ENCODE measurements at regions not wholly inside any gene's neighbourhood (a gene's known extent, or its start where the extent isn't known, plus 50 kb on each side); places are given as distances from the start of the nearest gene placed in this dataset.
"Not testable (repeated sequence)": the region's sequence is repeated elsewhere in the genome, so short reads cannot be mapped to it uniquely, and the experiment has no call there.

DNA sequence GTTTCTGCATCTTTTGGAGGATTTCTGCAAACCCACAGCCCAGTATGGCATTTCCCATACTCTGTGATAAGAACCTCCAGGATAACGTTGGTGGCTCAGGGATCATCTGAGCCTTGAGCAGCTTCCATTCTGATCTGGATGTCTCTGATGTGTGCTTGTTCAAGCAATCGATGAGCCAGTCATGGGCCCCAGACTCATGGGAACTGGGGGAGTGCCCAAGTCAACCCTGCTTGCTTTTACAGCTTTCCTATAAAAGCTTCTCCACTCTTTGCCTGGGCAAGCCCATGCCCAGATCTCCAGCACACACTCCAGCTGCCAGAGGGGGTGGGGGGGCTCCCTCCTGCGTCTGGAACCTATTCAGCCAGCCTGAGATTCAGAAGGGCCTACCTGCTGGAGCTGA is 207.6 kb upstream of the PLGLB2 start:
- H3K9me3 ChIP-seq; H3K4me1 ChIP-seq; H3K4me3 ChIP-seq; DNase-seq; H3K27ac ChIP-seq; H3K27me3 ChIP-seq; H3K36me3 ChIP-seq; intact Hi-C loops (cut with DNase I); ATAC-seq: not testable (repeated sequence)

GRCh38 chr2:87542599-87543174 is 205.2 kb upstream of the PLGLB2 start:
- H3K36me3 ChIP-seq; H3K27me3 ChIP-seq; intact Hi-C loops (cut with DNase I); H3K4me3 ChIP-seq; H3K9me3 ChIP-seq; H3K4me1 ChIP-seq; H3K27ac ChIP-seq: not testable (repeated sequence)
- peak; percentile 29 for ATAC-seq
- DNase-seq: peak in 1 of 4 donors; percentile 13

DNA sequence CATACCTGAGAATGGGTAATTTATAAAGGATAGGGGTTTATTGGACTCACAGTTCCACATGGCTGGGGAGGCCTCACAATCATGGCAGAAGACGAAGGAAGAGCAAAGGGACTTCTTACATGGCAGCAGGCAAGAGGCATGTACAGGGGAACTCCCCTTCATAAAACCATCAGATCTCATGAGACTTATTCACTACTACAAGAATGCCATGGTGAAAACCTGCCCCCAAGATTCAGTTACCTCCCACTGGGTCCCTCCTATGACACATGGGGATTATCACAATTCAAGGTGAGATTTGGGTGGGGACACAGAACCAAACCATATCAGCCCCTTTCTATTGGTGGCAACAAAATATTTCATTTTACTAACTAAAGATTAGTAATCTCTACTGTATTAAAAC is 204.1 kb upstream of the PLGLB2 start:
- H3K4me1 ChIP-seq; DNase-seq; intact Hi-C loops (cut with DNase I); H3K27me3 ChIP-seq; ATAC-seq; H3K36me3 ChIP-seq; H3K4me3 ChIP-seq; H3K9me3 ChIP-seq; H3K27ac ChIP-seq: not testable (repeated sequence)

- ATAC-seq; H3K4me3 ChIP-seq; intact Hi-C loops (cut with DNase I); H3K27me3 ChIP-seq; H3K4me1 ChIP-seq; DNase-seq; H3K36me3 ChIP-seq; H3K9me3 ChIP-seq; H3K27ac ChIP-seq: not testable (repeated sequence)
These were observed 200.8 kb upstream of the PLGLB2 start for GRCh38 chr2:87547106-87547505.

GRCh38 chr2:87547966-87548365 is 199.9 kb upstream of the PLGLB2 start:
- H3K9me3 ChIP-seq; ATAC-seq; intact Hi-C loops (cut with DNase I); H3K36me3 ChIP-seq; DNase-seq; H3K4me3 ChIP-seq; H3K27me3 ChIP-seq; H3K27ac ChIP-seq; H3K4me1 ChIP-seq: not testable (repeated sequence)

DNA sequence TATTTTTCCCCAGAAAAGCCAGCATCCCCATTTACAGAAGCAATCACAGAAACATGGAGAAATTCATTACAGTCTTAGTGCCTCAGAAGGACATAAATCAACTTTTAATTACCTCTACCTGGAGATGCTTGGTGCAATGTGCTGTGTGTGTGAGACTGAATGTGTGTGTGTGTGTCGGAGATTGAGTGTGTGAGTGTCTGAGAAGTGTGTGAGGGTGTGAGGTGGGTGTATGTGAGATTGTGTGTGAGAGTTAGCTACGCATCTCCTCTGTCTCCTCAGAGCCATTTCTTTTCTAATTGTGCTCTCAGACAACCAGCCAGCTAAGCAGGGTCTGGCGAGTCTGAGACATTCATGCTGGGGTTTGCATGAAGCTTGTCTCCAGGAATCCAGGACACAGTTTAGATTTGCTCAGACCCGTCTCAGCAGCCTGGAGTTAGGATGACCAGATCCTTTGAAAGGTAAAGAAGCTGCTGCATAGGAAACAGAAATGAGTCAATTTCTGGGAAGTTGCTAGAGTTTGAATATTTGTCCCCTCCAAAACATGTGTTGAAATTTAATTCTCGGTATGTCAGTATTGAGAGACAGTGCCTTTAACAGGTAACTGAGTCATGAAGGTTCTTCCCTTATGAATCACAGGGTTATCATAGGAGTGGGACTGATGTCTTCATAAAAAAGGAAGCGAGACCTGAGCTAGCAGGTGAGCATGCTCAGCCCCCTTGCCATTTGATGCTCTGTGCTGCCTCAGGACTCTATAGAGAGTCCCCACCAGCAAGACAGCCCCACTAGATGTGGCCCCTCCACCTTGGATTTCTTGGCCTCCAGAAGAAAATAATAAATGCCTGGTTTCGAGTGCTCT is 199.0 kb upstream of the PLGLB2 start:
- intact Hi-C loops (cut with DNase I): not testable (repeated sequence)

DNA sequence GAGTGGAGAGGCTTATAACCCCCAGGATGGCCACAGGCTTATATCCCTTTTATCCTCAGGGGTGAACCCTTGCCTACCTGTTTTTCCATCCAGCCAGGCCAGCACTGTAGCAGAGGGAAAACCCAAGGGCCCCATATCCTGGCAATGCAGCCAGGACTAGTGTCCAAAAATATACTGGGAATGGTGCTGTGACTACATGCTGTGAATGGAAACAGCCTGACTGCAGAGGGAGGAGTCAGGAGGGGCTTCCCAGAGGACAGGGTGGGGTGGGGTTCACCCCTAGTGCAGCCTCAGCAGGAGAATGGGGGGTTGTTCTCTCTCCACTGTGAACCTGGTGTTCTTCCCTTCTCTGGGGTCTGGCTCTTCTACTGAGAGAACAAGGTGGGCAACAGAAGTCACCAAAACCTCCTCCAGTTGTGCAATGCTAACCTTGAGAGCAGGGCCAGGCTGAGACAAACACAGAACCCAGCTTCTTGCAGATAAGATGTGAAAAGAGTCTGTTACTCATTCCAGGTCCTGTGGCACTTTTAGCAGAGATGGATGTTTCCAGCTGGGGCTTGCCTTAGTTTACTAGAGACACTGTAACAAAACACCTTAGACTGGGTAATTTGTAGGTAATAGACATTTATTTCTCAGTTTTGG is 198.2 kb upstream of the PLGLB2 start:
- H3K4me3 ChIP-seq; intact Hi-C loops (cut with DNase I); H3K27ac ChIP-seq; H3K9me3 ChIP-seq; DNase-seq; H3K27me3 ChIP-seq; H3K4me1 ChIP-seq; H3K36me3 ChIP-seq; ATAC-seq: not testable (repeated sequence)

More for the DNA sequence above, 199.0 kb upstream of the PLGLB2 start:
- ATAC-seq, H3K4me1 ChIP-seq, H3K27me3 ChIP-seq, H3K27ac ChIP-seq, H3K4me3 ChIP-seq, DNase-seq, H3K9me3 ChIP-seq, H3K36me3 ChIP-seq: not testable (repeated sequence)

GRCh38 chr2:87554678-87555077 is 193.2 kb upstream of the PLGLB2 start:
- H3K27ac ChIP-seq; H3K36me3 ChIP-seq; H3K4me1 ChIP-seq; H3K4me3 ChIP-seq; H3K9me3 ChIP-seq; intact Hi-C loops (cut with DNase I); ATAC-seq; DNase-seq; H3K27me3 ChIP-seq: not testable (repeated sequence)

DNA sequence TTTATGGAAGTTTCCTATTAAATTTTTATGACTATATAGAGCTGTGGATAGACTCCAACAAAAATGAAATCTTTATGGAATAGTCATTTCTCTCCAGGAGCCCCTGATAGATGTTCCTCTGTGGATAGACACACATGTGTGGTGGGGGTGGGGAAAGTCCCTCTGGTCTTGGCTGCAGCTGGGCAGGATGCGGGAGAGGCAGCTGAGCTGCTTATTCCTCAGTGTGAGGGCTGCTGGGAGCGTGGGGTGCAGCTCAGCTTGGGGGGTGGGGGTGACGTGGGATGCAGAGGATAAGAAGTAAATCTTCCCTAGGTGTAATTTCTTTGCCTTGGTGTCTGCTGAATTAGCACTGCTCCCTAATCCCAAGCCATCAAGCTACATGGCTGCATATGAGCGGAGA is 192.8 kb upstream of the PLGLB2 start:
- H3K27ac ChIP-seq; H3K27me3 ChIP-seq; intact Hi-C loops (cut with DNase I); H3K36me3 ChIP-seq; H3K4me1 ChIP-seq; ATAC-seq; H3K9me3 ChIP-seq; H3K4me3 ChIP-seq: not testable (repeated sequence)
- DNase-seq: peak in 1 of 4 donors; percentile 5

DNA sequence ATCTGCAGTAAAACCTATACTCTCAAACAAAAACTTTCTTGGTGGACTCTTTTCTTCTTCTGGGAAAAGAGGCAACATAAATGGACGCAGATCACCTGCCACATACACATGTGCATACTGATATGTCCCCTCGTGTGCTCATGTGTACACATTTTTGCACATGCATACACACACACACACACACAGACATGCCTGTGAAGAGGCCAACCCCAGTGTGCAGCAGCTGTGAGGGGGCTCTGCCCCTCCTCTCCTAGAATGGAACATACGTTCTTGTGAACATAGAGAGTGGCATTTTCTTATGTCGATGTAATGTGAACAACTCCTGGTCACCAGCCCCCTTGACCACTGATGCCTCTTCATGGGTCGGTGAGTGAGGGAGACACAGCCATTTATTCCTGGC is 188.9 kb upstream of the PLGLB2 start:
- ATAC-seq; DNase-seq; H3K4me3 ChIP-seq; H3K9me3 ChIP-seq; H3K4me1 ChIP-seq; H3K36me3 ChIP-seq; intact Hi-C loops (cut with DNase I); H3K27ac ChIP-seq; H3K27me3 ChIP-seq: not testable (repeated sequence)

- H3K27ac ChIP-seq; H3K4me3 ChIP-seq; ATAC-seq; H3K27me3 ChIP-seq; H3K9me3 ChIP-seq; H3K4me1 ChIP-seq; DNase-seq; intact Hi-C loops (cut with DNase I); H3K36me3 ChIP-seq: not testable (repeated sequence)
These were observed 188.2 kb upstream of the PLGLB2 start for GRCh38 chr2:87559735-87560134.

DNA sequence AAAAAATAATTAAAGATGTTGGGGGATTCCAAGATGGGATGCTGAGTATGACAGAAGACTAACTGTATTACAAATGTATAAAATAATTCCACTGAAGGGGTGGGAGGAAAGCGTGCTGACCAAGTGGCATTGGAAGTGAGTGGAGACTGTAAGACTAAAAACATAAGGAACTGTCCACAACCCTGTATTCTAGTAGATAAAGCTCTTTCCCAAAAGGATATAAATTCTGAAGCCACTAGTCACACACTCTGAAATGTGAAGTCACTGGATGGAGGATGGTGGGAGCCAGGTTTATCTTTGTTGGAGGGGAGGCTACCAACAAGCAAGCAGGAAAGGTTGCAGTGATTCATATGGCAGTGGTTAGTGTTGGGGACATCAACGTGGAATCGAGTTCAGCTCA is 182.8 kb upstream of the PLGLB2 start:
- H3K27me3 ChIP-seq; intact Hi-C loops (cut with DNase I); H3K9me3 ChIP-seq; H3K27ac ChIP-seq; H3K4me3 ChIP-seq; ATAC-seq; H3K4me1 ChIP-seq; DNase-seq; H3K36me3 ChIP-seq: not testable (repeated sequence)

GRCh38 chr2:87566531-87566930 is 181.4 kb upstream of the PLGLB2 start:
- H3K4me3 ChIP-seq; H3K36me3 ChIP-seq; DNase-seq; H3K27me3 ChIP-seq; H3K27ac ChIP-seq; ATAC-seq; H3K4me1 ChIP-seq; intact Hi-C loops (cut with DNase I); H3K9me3 ChIP-seq: not testable (repeated sequence)

Data from left lung (tissue), 4 donors.